ENCODE measurements at regions not wholly inside any gene's neighbourhood (a gene's known extent, or its start where the extent isn't known, plus 50 kb on each side); places are given as distances from the start of the nearest gene placed in this dataset.
"Not testable (repeated sequence)": the region's sequence is repeated elsewhere in the genome, so short reads cannot be mapped to it uniquely, and the experiment has no call there.

DNA sequence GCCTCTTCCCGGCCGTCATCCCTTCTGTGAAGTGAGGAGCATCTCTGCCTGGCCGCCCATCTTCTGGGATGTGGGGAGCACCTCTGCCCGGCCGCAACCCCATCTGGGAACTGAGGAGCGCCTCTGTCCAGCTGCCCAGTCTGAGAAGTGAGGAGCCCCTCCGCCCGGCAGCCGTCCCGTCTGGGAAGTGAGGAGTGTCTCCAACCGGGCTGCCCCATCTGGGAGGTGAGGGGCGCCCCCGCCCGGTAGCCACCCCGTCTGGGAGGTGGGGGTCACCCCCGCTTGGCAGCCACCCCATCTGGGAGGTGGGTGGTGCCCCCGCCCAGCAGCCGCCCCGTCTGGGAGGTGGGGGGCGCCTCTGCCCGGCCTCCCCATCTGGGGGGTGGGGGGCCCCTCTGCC is 142.3 kb downstream of the LAS1L start:
- no peaks in the 10 kb centered on the region for H3K36me3 ChIP-seq
- H3K9me3 ChIP-seq: no peaks in the 10 kb centered on the region
- no peaks in the 10 kb centered on the region for H3K27me3 ChIP-seq
- H3K4me1 ChIP-seq: no peaks in the 10 kb centered on the region
- DNase-seq: no peak
- TF ChIP-seq, protein P1, sequence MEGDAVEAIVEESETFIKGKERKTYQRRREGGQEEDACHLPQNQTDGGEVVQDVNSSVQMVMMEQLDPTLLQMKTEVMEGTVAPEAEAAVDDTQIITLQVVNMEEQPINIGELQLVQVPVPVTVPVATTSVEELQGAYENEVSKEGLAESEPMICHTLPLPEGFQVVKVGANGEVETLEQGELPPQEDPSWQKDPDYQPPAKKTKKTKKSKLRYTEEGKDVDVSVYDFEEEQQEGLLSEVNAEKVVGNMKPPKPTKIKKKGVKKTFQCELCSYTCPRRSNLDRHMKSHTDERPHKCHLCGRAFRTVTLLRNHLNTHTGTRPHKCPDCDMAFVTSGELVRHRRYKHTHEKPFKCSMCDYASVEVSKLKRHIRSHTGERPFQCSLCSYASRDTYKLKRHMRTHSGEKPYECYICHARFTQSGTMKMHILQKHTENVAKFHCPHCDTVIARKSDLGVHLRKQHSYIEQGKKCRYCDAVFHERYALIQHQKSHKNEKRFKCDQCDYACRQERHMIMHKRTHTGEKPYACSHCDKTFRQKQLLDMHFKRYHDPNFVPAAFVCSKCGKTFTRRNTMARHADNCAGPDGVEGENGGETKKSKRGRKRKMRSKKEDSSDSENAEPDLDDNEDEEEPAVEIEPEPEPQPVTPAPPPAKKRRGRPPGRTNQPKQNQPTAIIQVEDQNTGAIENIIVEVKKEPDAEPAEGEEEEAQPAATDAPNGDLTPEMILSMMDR (IDR thresholded peaks at IDR 0.05): no peak
- no peak for TF ChIP-seq POLR2A (IDR thresholded peaks at IDR 0.05)
- no peak for ATAC-seq
- H3K4me3 ChIP-seq: no peak overlapping the region
- intact Hi-C loops (cut with DNase I): no loop called here
- no peak overlapping the region for H3K27ac ChIP-seq
- no CpG with 5 or more reads among the region's 21 CpGs for WGBS (ENCODE audit: insufficient coverage, low coverage, low lambda C conversion rate, missing lambda C conversion rate)

DNA sequence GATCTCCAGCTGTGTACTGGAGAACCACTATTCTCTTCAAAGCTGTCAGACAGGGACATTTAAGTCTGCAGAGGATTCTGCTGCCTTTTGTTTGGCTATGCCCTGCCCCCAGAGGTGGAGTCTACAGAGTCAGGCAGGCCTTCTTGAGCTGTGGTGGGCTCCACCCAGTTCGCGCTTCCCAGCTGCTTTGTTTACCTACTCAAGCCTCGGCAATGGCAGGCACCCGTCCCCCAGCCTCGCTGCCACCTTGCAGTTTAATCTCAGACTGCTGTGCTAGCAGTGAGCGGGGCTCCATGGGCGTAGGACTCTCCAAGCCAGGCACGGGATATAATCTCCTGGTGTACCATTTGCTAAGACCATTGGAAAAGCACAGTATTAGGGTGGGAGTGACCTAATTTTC is 145.5 kb downstream of the LAS1L start:
- WGBS (ENCODE audit: insufficient coverage, low coverage, low lambda C conversion rate, missing lambda C conversion rate): 100% methylated on average over 2 of the region's 8 CpGs
- H3K27me3 ChIP-seq; H3K27ac ChIP-seq; DNase-seq; H3K9me3 ChIP-seq; H3K4me3 ChIP-seq; ATAC-seq; intact Hi-C loops (cut with DNase I); H3K36me3 ChIP-seq; H3K4me1 ChIP-seq: not testable (repeated sequence)
